UCSD-AML1 (cell line): ENCODE measurements at regions not wholly inside any gene's neighbourhood (a gene's known extent, or its start where the extent isn't known, plus 50 kb on each side); places are given as distances from the start of the nearest gene placed in this dataset.

Source experiments
- DNase-seq: peaks from one replicate; lab custom pipeline; 2025; ENCODE audit not compliant: unreplicated experiment; lab: John Stamatoyannopoulos, UW

GRCh38 chr17:77774182-77774581 is 184.3 kb upstream of the TNRC6C start:
- DNase-seq: no peak

- DNase-seq: no peak
These were observed 179.6 kb upstream of the TNRC6C start for GRCh38 chr17:77778636-77779489.

- DNase-seq: no peak
These were observed 178.6 kb upstream of the TNRC6C start for GRCh38 chr17:77779711-77780539.

GRCh38 chr17:77781536-77781935 is 177.0 kb upstream of the TNRC6C start:
- no peak for DNase-seq

- DNase-seq: no peak
These were observed 176.3 kb upstream of the TNRC6C start for GRCh38 chr17:77782201-77782600.

GRCh38 chr17:77782611-77783010 is 175.9 kb upstream of the TNRC6C start:
- DNase-seq: no peak

GRCh38 chr17:77783991-77784820 is 174.3 kb upstream of the TNRC6C start:
- no peak for DNase-seq

- DNase-seq: no peak
These were observed 173.1 kb upstream of the TNRC6C start for GRCh38 chr17:77785312-77785905.

- DNase-seq: no peak
These were observed 172.4 kb upstream of the TNRC6C start for GRCh38 chr17:77786090-77786489.

GRCh38 chr17:77786740-77787505 is 171.6 kb upstream of the TNRC6C start:
- no peak for DNase-seq

GRCh38 chr17:77790143-77790829 is 168.2 kb upstream of the TNRC6C start:
- no peak for DNase-seq

- no peak for DNase-seq
These were observed 165.9 kb upstream of the TNRC6C start for GRCh38 chr17:77792626-77793025.

- DNase-seq: no peak
These were observed 165.1 kb upstream of the TNRC6C start for GRCh38 chr17:77793146-77793970.

GRCh38 chr17:77793971-77794235 is 164.6 kb upstream of the TNRC6C start:
- DNase-seq: no peak

GRCh38 chr17:77794846-77795245 is 163.7 kb upstream of the TNRC6C start:
- no peak for DNase-seq

- DNase-seq: no peak
These were observed 162.8 kb upstream of the TNRC6C start for GRCh38 chr17:77795685-77796084.

- no peak for DNase-seq
These were observed 162.2 kb upstream of the TNRC6C start for GRCh38 chr17:77796176-77796860.

- DNase-seq: no peak
These were observed 160.5 kb upstream of the TNRC6C start for GRCh38 chr17:77798031-77798430.
